ENCODE measurements at regions not wholly inside any gene's neighbourhood (a gene's known extent, or its start where the extent isn't known, plus 50 kb on each side); places are given as distances from the start of the nearest gene placed in this dataset.

DNA sequence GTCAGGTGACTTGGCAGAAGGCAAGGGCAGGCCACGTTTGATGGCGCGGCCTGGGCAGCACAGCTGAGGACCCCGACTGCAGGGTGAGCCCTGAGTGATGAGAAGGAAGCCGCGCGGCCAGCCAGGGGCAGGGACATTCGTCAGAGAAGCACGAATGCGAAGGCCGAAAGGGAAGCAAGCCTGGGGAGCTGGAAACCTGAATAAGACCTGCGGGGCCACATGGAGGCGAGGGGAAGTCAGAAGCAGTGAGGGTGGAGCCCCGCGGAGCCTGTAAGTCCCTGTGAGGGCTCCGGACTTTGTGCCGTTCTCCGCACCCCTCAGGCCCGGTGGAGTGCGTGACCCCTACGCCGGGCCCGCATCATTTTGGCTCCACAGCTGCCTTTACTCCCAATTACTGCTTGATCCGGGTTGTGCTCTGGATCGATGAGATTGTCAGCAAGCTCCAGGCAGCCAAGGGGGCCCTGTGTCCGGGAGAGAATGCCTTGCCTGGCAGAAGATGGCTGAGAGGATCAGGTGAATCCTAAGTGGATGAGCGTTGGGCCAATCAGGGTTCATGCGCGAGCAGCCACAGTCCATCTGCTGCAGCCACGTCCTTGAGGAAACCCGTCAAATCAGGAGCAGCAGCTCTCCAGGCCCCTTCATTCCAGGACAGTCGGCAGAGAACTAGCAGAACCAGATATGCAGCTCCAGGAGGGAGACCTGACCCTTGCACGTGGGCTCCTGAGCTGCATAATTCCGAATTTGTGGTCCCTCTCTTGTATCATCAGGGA lies 293.3 kb upstream of the SHH start:
- TF ChIP-seq, protein P1, sequence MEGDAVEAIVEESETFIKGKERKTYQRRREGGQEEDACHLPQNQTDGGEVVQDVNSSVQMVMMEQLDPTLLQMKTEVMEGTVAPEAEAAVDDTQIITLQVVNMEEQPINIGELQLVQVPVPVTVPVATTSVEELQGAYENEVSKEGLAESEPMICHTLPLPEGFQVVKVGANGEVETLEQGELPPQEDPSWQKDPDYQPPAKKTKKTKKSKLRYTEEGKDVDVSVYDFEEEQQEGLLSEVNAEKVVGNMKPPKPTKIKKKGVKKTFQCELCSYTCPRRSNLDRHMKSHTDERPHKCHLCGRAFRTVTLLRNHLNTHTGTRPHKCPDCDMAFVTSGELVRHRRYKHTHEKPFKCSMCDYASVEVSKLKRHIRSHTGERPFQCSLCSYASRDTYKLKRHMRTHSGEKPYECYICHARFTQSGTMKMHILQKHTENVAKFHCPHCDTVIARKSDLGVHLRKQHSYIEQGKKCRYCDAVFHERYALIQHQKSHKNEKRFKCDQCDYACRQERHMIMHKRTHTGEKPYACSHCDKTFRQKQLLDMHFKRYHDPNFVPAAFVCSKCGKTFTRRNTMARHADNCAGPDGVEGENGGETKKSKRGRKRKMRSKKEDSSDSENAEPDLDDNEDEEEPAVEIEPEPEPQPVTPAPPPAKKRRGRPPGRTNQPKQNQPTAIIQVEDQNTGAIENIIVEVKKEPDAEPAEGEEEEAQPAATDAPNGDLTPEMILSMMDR (IDR thresholded peaks at IDR 0.05) = no peak
- TF ChIP-seq POLR2A (IDR thresholded peaks at IDR 0.05) = no peak

All from esophagus squamous epithelium (tissue), 4 donors.